GM12878 (cell line): ENCODE measurements at regions not wholly inside any gene's neighbourhood (a gene's known extent, or its start where the extent isn't known, plus 50 kb on each side); places are given as distances from the start of the nearest gene placed in this dataset.

ENCODE experiments used
- ATAC-seq: fragments of 200-7000 bp; cut with Tn5 transposase; 3 replicates; pipeline ENCODE4 v1.9.1; 2020; ENCODE audit warnings: mild to moderate bottlenecking, moderate library complexity
- BruUV-seq: library from RNA; stranded (reverse); fragments of 400-500 nt; replicated peaks from 2 replicates; lab custom pipeline; 2021; lab: Mats Ljungman, UMichigan
- CTCF ChIA-PET: fragments of 300-600 bp; sonication (Branson Sonifier 250); formaldehyde crosslinking; extraction: SDS; loops from one replicate; lab custom pipeline; 2021; ENCODE audit warnings: inconsistent platforms; lab: Yijun Ruan, JAX
- POLR2A ChIA-PET: fragments of 350-600 bp; formaldehyde crosslinking; extraction: SDS; loops from one replicate; lab custom pipeline; 2021; ENCODE audit warnings: inconsistent platforms; lab: Charles Lee
- RAD21 ChIA-PET: fragments of 300-600 bp; sonication (Branson Sonifier 250); formaldehyde crosslinking; loops from one replicate; lab custom pipeline; 2023; ENCODE audit warnings: antibody characterized with exemption; ENCODE audit not compliant: unreplicated experiment; lab: Charles Lee
- SMC1A ChIA-PET: fragments of 300-600 bp; sonication (Branson Sonifier 250); formaldehyde crosslinking; loops from one replicate; lab custom pipeline; 2023; ENCODE audit not compliant: unreplicated experiment, uncharacterized antibody; lab: Charles Lee
- DNase-seq: peaks from one replicate; pipeline ENCODE4 v3.0.0-alpha.2; 2011; ENCODE audit warnings: low read depth, low spot score
- FAIRE-seq: peaks from 3 replicates; lab custom pipeline; 2011; peaks lifted over from hg19 to GRCh38; lab: Jason Lieb, UNC
- H2AFZ ChIP-seq: 2 replicates; pipeline ENCODE4 v1.6.0; 2011; ENCODE audit warnings: low read depth, low read length, control low read depth; ENCODE audit not compliant: control insufficient read depth
- H3K27ac ChIP-seq: 2 replicates; pipeline ENCODE4 v1.5.1; 2011; ENCODE audit warnings: control low read depth; ENCODE audit not compliant: control insufficient read depth, insufficient read depth
- H3K27me3 ChIP-seq, 2 experiments: replicated peaks in 1 of 2; 2 replicates each; pipeline versions ENCODE4 v1.6.0 to v1.6.1; 2011; ENCODE audit warnings: low read length in 1 of 2; ENCODE audit not compliant: control insufficient read depth in 2 of 2, insufficient read depth in 2 of 2
- H3K36me3 ChIP-seq, 2 experiments: 2 replicates each; pipeline ENCODE4 v1.5.1; 2011; ENCODE audit warnings: low read length in 1 of 2; ENCODE audit not compliant: control insufficient read depth in 2 of 2, insufficient read depth in 2 of 2
- H3K4me1 ChIP-seq: 2 replicates; pipeline ENCODE4 v1.6.1; 2011; ENCODE audit warnings: mild to moderate bottlenecking, low read length, moderate library complexity, mixed read lengths; ENCODE audit not compliant: control insufficient read depth, insufficient read depth
- H3K4me2 ChIP-seq: 2 replicates; pipeline ENCODE4 v1.6.0; 2011; ENCODE audit warnings: control low read depth; ENCODE audit not compliant: control insufficient read depth, insufficient read depth
- H3K4me3 ChIP-seq: fragments of 200-600 bp; sonication (generic); 2 replicates; pipeline ENCODE4 v1.5.1; 2016
- H3K79me2 ChIP-seq: 2 replicates; pipeline ENCODE4 v1.6.0; 2011; ENCODE audit warnings: low read length; ENCODE audit not compliant: control insufficient read depth, insufficient read depth
- H3K9ac ChIP-seq: 2 replicates; pipeline ENCODE4 v1.8.0; 2011; ENCODE audit warnings: low read length, control low read depth, mixed read lengths; ENCODE audit not compliant: control insufficient read depth, insufficient read depth
- H3K9me3 ChIP-seq: replicated peaks from 3 replicates; pipeline ENCODE4 v1.5.1; 2011; ENCODE audit warnings: mild to moderate bottlenecking, low read length; ENCODE audit not compliant: control insufficient read depth, insufficient read depth
- H4K20me1 ChIP-seq: 2 replicates; pipeline ENCODE4 v1.6.0; 2011; ENCODE audit not compliant: control insufficient read depth, insufficient read depth
- EP300 ChIP-seq, 2 experiments: fragments of 150-350 bp in 1 of 2; IDR thresholded peaks; 2 replicates each; pipeline ENCODE4 v1.6.1; 2011 to 2012; ENCODE audit warnings: low read depth in 2 of 2, low read length in 2 of 2, borderline replicate concordance in 1 of 2, improper control_type of control experiment in 1 of 2, inconsistent platforms in 1 of 2; ENCODE audit not compliant: control insufficient read depth in 1 of 2
- HDGF ChIP-seq: fragments of 450-650 bp; IDR thresholded peaks from 2 replicates; pipeline ENCODE4 v1.6.1; 2016; ENCODE audit warnings: antibody characterized with exemption
- MYB ChIP-seq: fragments of 150-350 bp; IDR thresholded peaks from 2 replicates; pipeline ENCODE4 v1.6.1; 2014; ENCODE audit warnings: mild to moderate bottlenecking, low read depth, low read length, borderline replicate concordance
- PKNOX1 ChIP-seq: fragments of 450-650 bp; IDR thresholded peaks from 2 replicates; pipeline ENCODE4 v1.6.1; 2016; ENCODE audit warnings: mild to moderate bottlenecking
- RB1 ChIP-seq: fragments of 450-650 bp; formaldehyde crosslinking; IDR thresholded peaks from 2 replicates; pipeline ENCODE4 v1.6.1; 2017; ENCODE audit warnings: mild to moderate bottlenecking, borderline replicate concordance
- SUZ12 ChIP-seq: fragments of 200-600 bp; sonication (generic); IDR thresholded peaks from one replicate; pipeline ENCODE4 v1.6.1; 2018; ENCODE audit warnings: antibody characterized with exemption, mild to moderate bottlenecking; ENCODE audit not compliant: unreplicated experiment
- WGBS: methylation state at CpG from one replicate; pipeline ENCODE4 v1.1.6; 2016; ENCODE audit warnings: low lambda C conversion rate; ENCODE audit not compliant: insufficient replicate concordance, insufficient coverage; ENCODE audit errors: missing lambda C conversion rate; 5-methylcytosine and 5-hydroxymethylcytosine counted together
- in situ Hi-C: fragments of 300-500 bp; cut with MboI; formaldehyde crosslinking; loops from 9 replicates; pipeline ENCODE4 v1.14.3; 2018; ENCODE audit warnings: mixed read lengths
- intact Hi-C: fragments of 100-400 bp; cut with micrococcal nuclease; formaldehyde crosslinking; loops from one replicate; pipeline ENCODE4 v1.14.2; 2022; ENCODE audit not compliant: unreplicated experiment
- TF ChIP-seq, protein P1 (sequence below): IDR thresholded peaks from 2 replicates; pipeline ENCODE4 v1.6.1; 2012; ENCODE audit warnings: improper control_type of control experiment, low read depth, low read length; ENCODE audit not compliant: insufficient replicate concordance

GRCh38 chr18:4813708-4814107 lies 358.6 kb upstream of the DLGAP1 start (continued):
- TF ChIP-seq RB1 (no peak), SUZ12 (no peak), HDGF (no peak)
- TF ChIP-seq, protein P1, sequence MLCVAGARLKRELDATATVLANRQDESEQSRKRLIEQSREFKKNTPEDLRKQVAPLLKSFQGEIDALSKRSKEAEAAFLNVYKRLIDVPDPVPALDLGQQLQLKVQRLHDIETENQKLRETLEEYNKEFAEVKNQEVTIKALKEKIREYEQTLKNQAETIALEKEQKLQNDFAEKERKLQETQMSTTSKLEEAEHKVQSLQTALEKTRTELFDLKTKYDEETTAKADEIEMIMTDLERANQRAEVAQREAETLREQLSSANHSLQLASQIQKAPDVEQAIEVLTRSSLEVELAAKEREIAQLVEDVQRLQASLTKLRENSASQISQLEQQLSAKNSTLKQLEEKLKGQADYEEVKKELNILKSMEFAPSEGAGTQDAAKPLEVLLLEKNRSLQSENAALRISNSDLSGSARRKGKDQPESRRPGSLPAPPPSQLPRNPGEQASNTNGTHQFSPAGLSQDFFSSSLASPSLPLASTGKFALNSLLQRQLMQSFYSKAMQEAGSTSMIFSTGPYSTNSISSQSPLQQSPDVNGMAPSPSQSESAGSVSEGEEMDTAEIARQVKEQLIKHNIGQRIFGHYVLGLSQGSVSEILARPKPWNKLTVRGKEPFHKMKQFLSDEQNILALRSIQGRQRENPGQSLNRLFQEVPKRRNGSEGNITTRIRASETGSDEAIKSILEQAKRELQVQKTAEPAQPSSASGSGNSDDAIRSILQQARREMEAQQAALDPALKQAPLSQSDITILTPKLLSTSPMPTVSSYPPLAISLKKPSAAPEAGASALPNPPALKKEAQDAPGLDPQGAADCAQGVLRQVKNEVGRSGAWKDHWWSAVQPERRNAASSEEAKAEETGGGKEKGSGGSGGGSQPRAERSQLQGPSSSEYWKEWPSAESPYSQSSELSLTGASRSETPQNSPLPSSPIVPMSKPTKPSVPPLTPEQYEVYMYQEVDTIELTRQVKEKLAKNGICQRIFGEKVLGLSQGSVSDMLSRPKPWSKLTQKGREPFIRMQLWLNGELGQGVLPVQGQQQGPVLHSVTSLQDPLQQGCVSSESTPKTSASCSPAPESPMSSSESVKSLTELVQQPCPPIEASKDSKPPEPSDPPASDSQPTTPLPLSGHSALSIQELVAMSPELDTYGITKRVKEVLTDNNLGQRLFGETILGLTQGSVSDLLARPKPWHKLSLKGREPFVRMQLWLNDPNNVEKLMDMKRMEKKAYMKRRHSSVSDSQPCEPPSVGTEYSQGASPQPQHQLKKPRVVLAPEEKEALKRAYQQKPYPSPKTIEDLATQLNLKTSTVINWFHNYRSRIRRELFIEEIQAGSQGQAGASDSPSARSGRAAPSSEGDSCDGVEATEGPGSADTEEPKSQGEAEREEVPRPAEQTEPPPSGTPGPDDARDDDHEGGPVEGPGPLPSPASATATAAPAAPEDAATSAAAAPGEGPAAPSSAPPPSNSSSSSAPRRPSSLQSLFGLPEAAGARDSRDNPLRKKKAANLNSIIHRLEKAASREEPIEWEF = no peak

- 38% methylated on average over 3 of the region's 3 CpGs for WGBS
- Histone ChIP-seq H3K4me1 (no peaks in the 10 kb centered on the region), H2AFZ (no peak overlapping the region), H3K36me3 (no peaks in the 10 kb centered on the region), H3K79me2 (no peaks in the 10 kb centered on the region), H3K4me3 (no peak overlapping the region), H4K20me1 (no peaks in the 10 kb centered on the region), H3K9ac (no peak overlapping the region), H3K4me2 (no peak overlapping the region), H3K27ac (no peak overlapping the region), H3K9me3 (no peaks in the 10 kb centered on the region), H3K27me3 (no peaks in the 10 kb centered on the region)
- ATAC-seq (no peak), DNase-seq (no peak), FAIRE-seq (no peak)
- ChIA-PET RAD21 (no interaction called here), POLR2A (no interaction called here), CTCF (interaction anchor here (0.8 to 1.9 kb wide), 6 partner anchors 11 to 215 kb away, joined by 3 to 4 read pairs (median 4); no protein-coding TSS in a partner anchor), SMC1A (interaction anchor here (1.7 to 3.1 kb wide), 2 partner anchors 12 to 15 kb away, joined by 4 to 9 read pairs; no protein-coding TSS in a partner anchor)
- in situ Hi-C loops = no loop called here
- intact Hi-C loops = no loop called here
- TF ChIP-seq PKNOX1 (no peak), MYB (no peak), EP300 (IDR thresholded peaks at IDR 0.05; ENCODE audit: borderline replicate concordance in 1 of 2, control insufficient read depth in 1 of 2, low read depth in 2 of 2, low read length in 2 of 2) (no peak)
- no TSS peak for BruUV-seq
Observed at GRCh38 chr18:4808891-4809290, 353.8 kb upstream of the DLGAP1 start.
